ENCODE measurements at regions not wholly inside any gene's neighbourhood (a gene's known extent, or its start where the extent isn't known, plus 50 kb on each side); places are given as distances from the start of the nearest gene placed in this dataset.

DNA sequence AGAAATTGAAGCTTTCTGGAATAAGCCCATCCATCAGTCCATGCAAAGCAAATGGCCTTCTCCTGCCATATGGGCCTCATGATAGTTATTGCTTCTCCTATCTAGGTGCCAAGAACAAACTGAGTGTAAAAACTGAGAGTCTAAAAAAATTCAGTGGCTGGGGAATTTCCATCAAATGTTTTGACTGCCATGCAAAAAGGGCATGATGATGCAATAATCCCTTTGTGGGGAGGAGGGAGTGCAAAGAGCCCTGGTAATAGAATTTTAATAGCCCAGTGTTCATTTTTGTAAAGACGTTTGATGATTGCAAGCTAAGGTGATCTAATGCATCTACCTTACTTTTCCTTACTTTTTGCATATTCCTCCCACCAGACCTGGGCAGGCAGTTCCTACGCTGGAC is 683.7 kb downstream of the EPM2A start:
- TF ChIP-seq ATF3 (IDR thresholded peaks at IDR 0.05; ENCODE audit: insufficient read depth, low read depth, low read length): 0 out of 2 replicates have a peak, but pooled peaks have one; percentile 21
- TF ChIP-seq POLR2A (IDR thresholded peaks at IDR 0.05; ENCODE audit: control extremely low read depth in 1 of 2, low read depth in 2 of 2, low read length in 2 of 2): no peak
- TF ChIP-seq KDM5A (IDR thresholded peaks at IDR 0.05; ENCODE audit: low read length): no peak
- no peak for TF ChIP-seq RBBP5 (IDR thresholded peaks at IDR 0.05; ENCODE audit: borderline replicate concordance, low read depth, low read length)
- TF ChIP-seq JUND (IDR thresholded peaks at IDR 0.05; ENCODE audit: low read length): no peak
- TF ChIP-seq CTCF (IDR thresholded peaks at IDR 0.05; ENCODE audit: control extremely low read depth in 1 of 3, insufficient read depth in 1 of 3, low read depth in 1 of 3, low read length in 3 of 3): no peak
- no peak for TF ChIP-seq SUZ12 (IDR thresholded peaks at IDR 0.05; ENCODE audit: low read length)
- TF ChIP-seq NRF1 (IDR thresholded peaks at IDR 0.05; ENCODE audit: low read depth, low read length): no peak
- no peak for TF ChIP-seq SP1 (IDR thresholded peaks at IDR 0.05; ENCODE audit: low read depth, low read length)

Measured in H1 (cell line).